ENCODE measurements at regions not wholly inside any gene's neighbourhood (a gene's known extent, or its start where the extent isn't known, plus 50 kb on each side); places are given as distances from the start of the nearest gene placed in this dataset.

- H3K9me3 ChIP-seq (ENCODE audit: control insufficient read depth, low read length): no peaks in the 10 kb centered on the region
- H3K27me3 ChIP-seq (replicated peaks; ENCODE audit: control insufficient read depth, insufficient read depth, low read length, poor library complexity, severe bottlenecking): no peaks in the 10 kb centered on the region
- no peaks in the 10 kb centered on the region for H3K36me3 ChIP-seq (ENCODE audit: control insufficient read depth, insufficient read depth, low read length)
- H3K27ac ChIP-seq (ENCODE audit: insufficient read depth, low read length, poor library complexity, severe bottlenecking): no peak overlapping the region
- no peak overlapping the region for H3K4me3 ChIP-seq (ENCODE audit: insufficient read depth, low read depth, low read length, poor library complexity, severe bottlenecking)
- DNase-seq: no peak
- H3K4me1 ChIP-seq (ENCODE audit: control insufficient read depth, insufficient read depth, low read length, poor library complexity, severe bottlenecking): no peaks in the 10 kb centered on the region
These were observed 102.8 kb upstream of the ZNF469 start for GRCh38 chr16:88279998-88280397.

GRCh38 chr16:88281858-88282563 lies 100.7 kb upstream of the ZNF469 start:
- no peaks in the 10 kb centered on the region for H3K36me3 ChIP-seq (ENCODE audit: control insufficient read depth, insufficient read depth, low read length)
- H3K4me3 ChIP-seq (ENCODE audit: insufficient read depth, low read depth, low read length, poor library complexity, severe bottlenecking): no peak overlapping the region
- H3K27ac ChIP-seq (ENCODE audit: insufficient read depth, low read length, poor library complexity, severe bottlenecking): no peak overlapping the region
- H3K9me3 ChIP-seq (ENCODE audit: control insufficient read depth, low read length): peaks cover 2% of the 10 kb centered on the region
- no peaks in the 10 kb centered on the region for H3K4me1 ChIP-seq (ENCODE audit: control insufficient read depth, insufficient read depth, low read length, poor library complexity, severe bottlenecking)
- H3K27me3 ChIP-seq (replicated peaks; ENCODE audit: control insufficient read depth, insufficient read depth, low read length, poor library complexity, severe bottlenecking): no peaks in the 10 kb centered on the region
- no peak for DNase-seq

GRCh38 chr16:88282564-88283395 lies 100.0 kb upstream of the ZNF469 start:
- DNase-seq: no peak
- H3K9me3 ChIP-seq (ENCODE audit: control insufficient read depth, low read length): peaks cover 5% of the 10 kb centered on the region
- no peak overlapping the region for H3K4me3 ChIP-seq (ENCODE audit: insufficient read depth, low read depth, low read length, poor library complexity, severe bottlenecking)
- no peak overlapping the region for H3K27ac ChIP-seq (ENCODE audit: insufficient read depth, low read length, poor library complexity, severe bottlenecking)
- H3K36me3 ChIP-seq (ENCODE audit: control insufficient read depth, insufficient read depth, low read length): no peaks in the 10 kb centered on the region
- H3K27me3 ChIP-seq (replicated peaks; ENCODE audit: control insufficient read depth, insufficient read depth, low read length, poor library complexity, severe bottlenecking): no peaks in the 10 kb centered on the region
- H3K4me1 ChIP-seq (ENCODE audit: control insufficient read depth, insufficient read depth, low read length, poor library complexity, severe bottlenecking): no peaks in the 10 kb centered on the region

GRCh38 chr16:88283596-88283995 lies 99.2 kb upstream of the ZNF469 start:
- H3K4me1 ChIP-seq (ENCODE audit: control insufficient read depth, insufficient read depth, low read length, poor library complexity, severe bottlenecking): no peaks in the 10 kb centered on the region
- no peak overlapping the region for H3K4me3 ChIP-seq (ENCODE audit: insufficient read depth, low read depth, low read length, poor library complexity, severe bottlenecking)
- DNase-seq: no peak
- H3K27ac ChIP-seq (ENCODE audit: insufficient read depth, low read length, poor library complexity, severe bottlenecking): no peak overlapping the region
- H3K9me3 ChIP-seq (ENCODE audit: control insufficient read depth, low read length): peaks cover 5% of the 10 kb centered on the region
- no peaks in the 10 kb centered on the region for H3K36me3 ChIP-seq (ENCODE audit: control insufficient read depth, insufficient read depth, low read length)
- H3K27me3 ChIP-seq (replicated peaks; ENCODE audit: control insufficient read depth, insufficient read depth, low read length, poor library complexity, severe bottlenecking): no peaks in the 10 kb centered on the region

GRCh38 chr16:88284101-88284500 lies 98.7 kb upstream of the ZNF469 start:
- H3K9me3 ChIP-seq (ENCODE audit: control insufficient read depth, low read length): peaks cover 5% of the 10 kb centered on the region
- no peak overlapping the region for H3K4me3 ChIP-seq (ENCODE audit: insufficient read depth, low read depth, low read length, poor library complexity, severe bottlenecking)
- no peak for DNase-seq
- no peaks in the 10 kb centered on the region for H3K4me1 ChIP-seq (ENCODE audit: control insufficient read depth, insufficient read depth, low read length, poor library complexity, severe bottlenecking)
- H3K27me3 ChIP-seq (replicated peaks; ENCODE audit: control insufficient read depth, insufficient read depth, low read length, poor library complexity, severe bottlenecking): no peaks in the 10 kb centered on the region
- no peak overlapping the region for H3K27ac ChIP-seq (ENCODE audit: insufficient read depth, low read length, poor library complexity, severe bottlenecking)
- no peaks in the 10 kb centered on the region for H3K36me3 ChIP-seq (ENCODE audit: control insufficient read depth, insufficient read depth, low read length)

- Histone ChIP-seq H3K4me3 (ENCODE audit: insufficient read depth, low read depth, low read length, poor library complexity, severe bottlenecking) (no peak overlapping the region), H3K9me3 (ENCODE audit: control insufficient read depth, low read length) (peaks cover 5% of the 10 kb centered on the region), H3K4me1 (ENCODE audit: control insufficient read depth, insufficient read depth, low read length, poor library complexity, severe bottlenecking) (no peaks in the 10 kb centered on the region)
These were observed 97.9 kb upstream of the ZNF469 start for GRCh38 chr16:88284626-88285513.

GRCh38 chr16:88285514-88285822 lies 97.3 kb upstream of the ZNF469 start:
- Histone ChIP-seq H3K9me3 (ENCODE audit: control insufficient read depth, low read length) (peaks cover 5% of the 10 kb centered on the region), H3K27me3 (replicated peaks; ENCODE audit: control insufficient read depth, insufficient read depth, low read length, poor library complexity, severe bottlenecking) (no peaks in the 10 kb centered on the region), H3K36me3 (ENCODE audit: control insufficient read depth, insufficient read depth, low read length) (no peaks in the 10 kb centered on the region), H3K27ac (ENCODE audit: insufficient read depth, low read length, poor library complexity, severe bottlenecking) (no peak overlapping the region), H3K4me3 (ENCODE audit: insufficient read depth, low read depth, low read length, poor library complexity, severe bottlenecking) (no peak overlapping the region), H3K4me1 (ENCODE audit: control insufficient read depth, insufficient read depth, low read length, poor library complexity, severe bottlenecking) (no peaks in the 10 kb centered on the region)
- DNase-seq: no peak

More at GRCh38 chr16:88284626-88285513, 97.9 kb upstream of the ZNF469 start:
- no peak for DNase-seq
- Histone ChIP-seq H3K27ac (ENCODE audit: insufficient read depth, low read length, poor library complexity, severe bottlenecking) (no peak overlapping the region), H3K36me3 (ENCODE audit: control insufficient read depth, insufficient read depth, low read length) (no peaks in the 10 kb centered on the region), H3K27me3 (replicated peaks; ENCODE audit: control insufficient read depth, insufficient read depth, low read length, poor library complexity, severe bottlenecking) (no peaks in the 10 kb centered on the region)

- H3K36me3 ChIP-seq (ENCODE audit: control insufficient read depth, insufficient read depth, low read length): no peaks in the 10 kb centered on the region
- H3K27me3 ChIP-seq (replicated peaks; ENCODE audit: control insufficient read depth, insufficient read depth, low read length, poor library complexity, severe bottlenecking): no peaks in the 10 kb centered on the region
- peaks cover 5% of the 10 kb centered on the region for H3K9me3 ChIP-seq (ENCODE audit: control insufficient read depth, low read length)
- no peak overlapping the region for H3K4me3 ChIP-seq (ENCODE audit: insufficient read depth, low read depth, low read length, poor library complexity, severe bottlenecking)
- no peak overlapping the region for H3K27ac ChIP-seq (ENCODE audit: insufficient read depth, low read length, poor library complexity, severe bottlenecking)
- H3K4me1 ChIP-seq (ENCODE audit: control insufficient read depth, insufficient read depth, low read length, poor library complexity, severe bottlenecking): no peaks in the 10 kb centered on the region
- no peak for DNase-seq
These were observed 96.3 kb upstream of the ZNF469 start for GRCh38 chr16:88286301-88286923.

- no peak overlapping the region for H3K27ac ChIP-seq (ENCODE audit: insufficient read depth, low read length, poor library complexity, severe bottlenecking)
- no peaks in the 10 kb centered on the region for H3K36me3 ChIP-seq (ENCODE audit: control insufficient read depth, insufficient read depth, low read length)
- peak in 1 of 3 donors; percentile 23 for DNase-seq
- peaks cover 5% of the 10 kb centered on the region for H3K9me3 ChIP-seq (ENCODE audit: control insufficient read depth, low read length)
- H3K27me3 ChIP-seq (replicated peaks; ENCODE audit: control insufficient read depth, insufficient read depth, low read length, poor library complexity, severe bottlenecking): no peaks in the 10 kb centered on the region
- H3K4me3 ChIP-seq (ENCODE audit: insufficient read depth, low read depth, low read length, poor library complexity, severe bottlenecking): no peak overlapping the region
- H3K4me1 ChIP-seq (ENCODE audit: control insufficient read depth, insufficient read depth, low read length, poor library complexity, severe bottlenecking): no peaks in the 10 kb centered on the region
These were observed 95.5 kb upstream of the ZNF469 start for GRCh38 chr16:88287219-88287618.
